ENCODE measurements at regions not wholly inside any gene's neighbourhood (a gene's known extent, or its start where the extent isn't known, plus 50 kb on each side); places are given as distances from the start of the nearest gene placed in this dataset.

- DNase-seq: no peak
Measured at GRCh38 chr12:100743060-100743459, 51.5 kb upstream of the ANO4 start.
